ENCODE measurements at regions not wholly inside any gene's neighbourhood (a gene's known extent, or its start where the extent isn't known, plus 50 kb on each side); places are given as distances from the start of the nearest gene placed in this dataset.

- Histone ChIP-seq H3K27ac (ENCODE audit: low read length) (no peak overlapping the region), H3K36me3 (ENCODE audit: control insufficient read depth in 1 of 2, insufficient read depth in 2 of 2, low read length in 2 of 2) (no peaks in the 10 kb centered on the region), H3K4me1 (ENCODE audit: control insufficient read depth in 1 of 2, insufficient read depth in 2 of 2, low read length in 2 of 2) (peaks cover 0 to 27% of the 10 kb centered on the region in 2 donors), H3K27me3 (ENCODE audit: low read depth, low read length) (no peaks in the 10 kb centered on the region), H3K9me3 (ENCODE audit: control insufficient read depth in 1 of 2, low read length in 2 of 2) (no peaks in the 10 kb centered on the region), H3K4me3 (ENCODE audit: low read depth in 1 of 2, low read length in 2 of 2) (no peak overlapping the region)
Measured at GRCh38 chr12:19572920-19573558, 133.7 kb downstream of the AEBP2 start.

GRCh38 chr12:19573866-19574265 is 134.6 kb downstream of the AEBP2 start:
- no peak overlapping the region for H3K4me3 ChIP-seq (ENCODE audit: low read depth in 1 of 2, low read length in 2 of 2)
- H3K36me3 ChIP-seq (ENCODE audit: control insufficient read depth in 1 of 2, insufficient read depth in 2 of 2, low read length in 2 of 2): no peaks in the 10 kb centered on the region
- H3K27ac ChIP-seq (ENCODE audit: low read length): no peak overlapping the region
- H3K4me1 ChIP-seq (ENCODE audit: control insufficient read depth in 1 of 2, insufficient read depth in 2 of 2, low read length in 2 of 2): peaks cover 0 to 27% of the 10 kb centered on the region in 2 donors
- no peaks in the 10 kb centered on the region for H3K27me3 ChIP-seq (ENCODE audit: low read depth, low read length)
- no peaks in the 10 kb centered on the region for H3K9me3 ChIP-seq (ENCODE audit: control insufficient read depth in 1 of 2, low read length in 2 of 2)

DNA sequence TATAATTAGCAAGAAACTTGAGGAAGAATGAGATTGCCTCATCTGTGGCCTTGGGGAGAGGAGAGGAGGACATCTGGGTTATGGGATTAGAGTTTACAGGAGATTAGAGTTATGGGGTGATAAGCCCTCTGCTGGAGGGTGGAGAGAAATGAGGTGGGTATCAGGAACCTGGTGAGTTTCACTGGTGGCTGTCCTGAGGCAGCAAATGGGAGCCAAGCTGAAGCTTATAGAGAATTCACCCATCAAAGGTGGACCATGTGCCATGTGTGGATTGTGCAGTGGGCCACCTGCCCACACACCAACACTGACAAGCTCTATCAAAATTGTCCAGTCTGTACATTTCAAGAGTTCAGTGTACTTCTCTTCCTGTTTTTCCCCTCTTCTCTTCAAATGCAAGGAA is 135.3 kb downstream of the AEBP2 start:
- Histone ChIP-seq H3K9me3 (ENCODE audit: control insufficient read depth in 1 of 2, low read length in 2 of 2) (no peaks in the 10 kb centered on the region), H3K36me3 (ENCODE audit: control insufficient read depth in 1 of 2, insufficient read depth in 2 of 2, low read length in 2 of 2) (no peaks in the 10 kb centered on the region), H3K4me1 (ENCODE audit: control insufficient read depth in 1 of 2, insufficient read depth in 2 of 2, low read length in 2 of 2) (peaks cover 0 to 27% of the 10 kb centered on the region in 2 donors), H3K27ac (ENCODE audit: low read length) (no peak overlapping the region), H3K27me3 (ENCODE audit: low read depth, low read length) (no peaks in the 10 kb centered on the region), H3K4me3 (ENCODE audit: low read depth in 1 of 2, low read length in 2 of 2) (no peak overlapping the region)

DNA sequence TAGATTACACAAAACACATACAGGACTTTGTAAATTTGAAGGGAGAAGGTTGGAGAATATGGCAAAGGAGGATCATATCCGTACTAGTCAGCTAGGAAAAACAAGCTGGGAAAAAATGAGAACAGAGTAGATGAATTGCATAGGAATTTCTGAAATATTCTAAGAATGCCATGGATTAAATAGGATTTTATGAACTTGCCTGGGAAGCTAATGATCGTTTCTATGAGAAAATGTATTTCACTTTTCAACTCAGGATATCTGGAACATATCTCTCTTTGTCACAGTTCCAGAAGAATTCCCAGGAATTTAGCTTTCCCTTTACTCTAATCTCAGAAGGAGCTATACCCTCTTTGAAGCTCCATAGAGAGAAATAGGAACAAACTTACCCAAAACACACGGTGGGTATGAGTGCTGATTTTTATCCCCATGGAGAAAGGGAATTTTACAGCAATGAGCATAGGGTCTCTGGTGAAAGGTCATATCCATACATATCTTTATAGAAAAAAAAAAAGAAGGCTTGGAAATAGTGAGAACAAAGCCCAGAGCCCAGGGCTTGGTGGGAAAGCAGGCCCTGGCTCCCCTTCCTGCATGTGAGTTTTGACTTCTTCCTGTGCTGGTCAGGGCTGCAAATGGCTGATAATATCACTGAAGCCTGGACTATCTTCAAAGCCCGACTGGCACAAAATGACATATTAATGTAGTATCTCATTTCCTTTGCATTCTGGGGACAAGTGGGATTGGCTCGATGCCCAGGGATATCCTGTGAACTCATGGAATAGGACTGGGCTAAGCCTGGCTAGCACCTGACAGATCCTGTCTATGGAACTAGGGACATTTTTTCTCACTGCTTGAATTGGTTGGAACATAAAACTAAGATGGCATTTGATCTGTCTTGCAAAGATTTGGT is 136.3 kb downstream of the AEBP2 start:
- no peak overlapping the region for H3K4me3 ChIP-seq (ENCODE audit: low read depth in 1 of 2, low read length in 2 of 2)
- no peaks in the 10 kb centered on the region for H3K9me3 ChIP-seq (ENCODE audit: control insufficient read depth in 1 of 2, low read length in 2 of 2)
- H3K27me3 ChIP-seq (ENCODE audit: low read depth, low read length): no peaks in the 10 kb centered on the region
- H3K36me3 ChIP-seq (ENCODE audit: control insufficient read depth in 1 of 2, insufficient read depth in 2 of 2, low read length in 2 of 2): no peaks in the 10 kb centered on the region
- H3K27ac ChIP-seq (ENCODE audit: low read length): no peak overlapping the region
- peaks cover 0 to 27% of the 10 kb centered on the region in 2 donors for H3K4me1 ChIP-seq (ENCODE audit: control insufficient read depth in 1 of 2, insufficient read depth in 2 of 2, low read length in 2 of 2)

GRCh38 chr12:19576506-19577280 is 137.4 kb downstream of the AEBP2 start:
- Histone ChIP-seq H3K4me1 (ENCODE audit: control insufficient read depth in 1 of 2, insufficient read depth in 2 of 2, low read length in 2 of 2) (peaks cover 0 to 27% of the 10 kb centered on the region in 2 donors), H3K27me3 (ENCODE audit: low read depth, low read length) (no peaks in the 10 kb centered on the region), H3K36me3 (ENCODE audit: control insufficient read depth in 1 of 2, insufficient read depth in 2 of 2, low read length in 2 of 2) (no peaks in the 10 kb centered on the region), H3K4me3 (ENCODE audit: low read depth in 1 of 2, low read length in 2 of 2) (no peak overlapping the region), H3K9me3 (ENCODE audit: control insufficient read depth in 1 of 2, low read length in 2 of 2) (no peaks in the 10 kb centered on the region), H3K27ac (ENCODE audit: low read length) (no peak overlapping the region)

- H3K9me3 ChIP-seq (ENCODE audit: control insufficient read depth in 1 of 2, low read length in 2 of 2): no peaks in the 10 kb centered on the region
- no peak overlapping the region for H3K27ac ChIP-seq (ENCODE audit: low read length)
- no peak overlapping the region for H3K4me3 ChIP-seq (ENCODE audit: low read depth in 1 of 2, low read length in 2 of 2)
- H3K4me1 ChIP-seq (ENCODE audit: control insufficient read depth in 1 of 2, insufficient read depth in 2 of 2, low read length in 2 of 2): peaks cover 0 to 27% of the 10 kb centered on the region in 2 donors
- no peaks in the 10 kb centered on the region for H3K36me3 ChIP-seq (ENCODE audit: control insufficient read depth in 1 of 2, insufficient read depth in 2 of 2, low read length in 2 of 2)
- H3K27me3 ChIP-seq (ENCODE audit: low read depth, low read length): no peaks in the 10 kb centered on the region
Measured at GRCh38 chr12:19577281-19577530, 137.9 kb downstream of the AEBP2 start.

GRCh38 chr12:19584732-19585131 is 145.4 kb downstream of the AEBP2 start:
- H3K4me3 ChIP-seq (ENCODE audit: low read depth in 1 of 2, low read length in 2 of 2): no peak overlapping the region
- H3K27me3 ChIP-seq (ENCODE audit: low read depth, low read length): no peaks in the 10 kb centered on the region
- no peak overlapping the region for H3K27ac ChIP-seq (ENCODE audit: low read length)
- no peaks in the 10 kb centered on the region for H3K4me1 ChIP-seq (ENCODE audit: control insufficient read depth in 1 of 2, insufficient read depth in 2 of 2, low read length in 2 of 2)
- H3K9me3 ChIP-seq (ENCODE audit: control insufficient read depth in 1 of 2, low read length in 2 of 2): peaks cover 0 to 10% of the 10 kb centered on the region in 2 donors
- peaks cover 0 to 4% of the 10 kb centered on the region in 2 donors for H3K36me3 ChIP-seq (ENCODE audit: control insufficient read depth in 1 of 2, insufficient read depth in 2 of 2, low read length in 2 of 2)

DNA sequence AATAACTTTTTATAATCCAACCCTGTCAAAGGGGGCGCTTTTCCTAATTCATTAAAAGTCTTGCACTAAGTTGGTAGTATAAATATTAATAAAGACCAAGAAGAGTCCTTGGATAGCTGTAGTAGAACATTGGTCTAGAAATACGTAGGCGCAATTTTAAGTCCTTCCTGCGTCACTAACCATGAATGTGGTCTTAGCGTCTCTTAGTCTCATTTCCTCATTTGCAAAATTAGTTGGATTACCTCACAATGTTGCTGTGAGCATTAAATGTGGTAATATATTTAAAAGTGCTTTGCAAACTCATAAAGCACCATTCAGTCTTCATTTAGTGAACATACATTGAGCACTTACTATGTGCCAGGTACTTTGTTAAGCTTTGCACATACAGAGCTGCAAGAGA is 149.7 kb downstream of the AEBP2 start:
- no peak overlapping the region for H3K4me3 ChIP-seq (ENCODE audit: low read depth in 1 of 2, low read length in 2 of 2)
- no peak overlapping the region for H3K27ac ChIP-seq (ENCODE audit: low read length)
- H3K9me3 ChIP-seq (ENCODE audit: control insufficient read depth in 1 of 2, low read length in 2 of 2): no peaks in the 10 kb centered on the region
- no peaks in the 10 kb centered on the region for H3K27me3 ChIP-seq (ENCODE audit: low read depth, low read length)
- no peaks in the 10 kb centered on the region for H3K4me1 ChIP-seq (ENCODE audit: control insufficient read depth in 1 of 2, insufficient read depth in 2 of 2, low read length in 2 of 2)
- peaks cover 0 to 4% of the 10 kb centered on the region in 2 donors for H3K36me3 ChIP-seq (ENCODE audit: control insufficient read depth in 1 of 2, insufficient read depth in 2 of 2, low read length in 2 of 2)

GRCh38 chr12:19591951-19592350 is 152.7 kb downstream of the AEBP2 start:
- no peaks in the 10 kb centered on the region for H3K9me3 ChIP-seq (ENCODE audit: control insufficient read depth in 1 of 2, low read length in 2 of 2)
- no peaks in the 10 kb centered on the region for H3K27me3 ChIP-seq (ENCODE audit: low read depth, low read length)
- H3K27ac ChIP-seq (ENCODE audit: low read length): no peak overlapping the region
- no peaks in the 10 kb centered on the region for H3K36me3 ChIP-seq (ENCODE audit: control insufficient read depth in 1 of 2, insufficient read depth in 2 of 2, low read length in 2 of 2)
- H3K4me3 ChIP-seq (ENCODE audit: low read depth in 1 of 2, low read length in 2 of 2): no peak overlapping the region
- no peaks in the 10 kb centered on the region for H3K4me1 ChIP-seq (ENCODE audit: control insufficient read depth in 1 of 2, insufficient read depth in 2 of 2, low read length in 2 of 2)

GRCh38 chr12:19596434-19597166 is 157.3 kb downstream of the AEBP2 start:
- no peaks in the 10 kb centered on the region for H3K4me1 ChIP-seq (ENCODE audit: control insufficient read depth in 1 of 2, insufficient read depth in 2 of 2, low read length in 2 of 2)
- no peaks in the 10 kb centered on the region for H3K9me3 ChIP-seq (ENCODE audit: control insufficient read depth in 1 of 2, low read length in 2 of 2)
- no peaks in the 10 kb centered on the region for H3K27me3 ChIP-seq (ENCODE audit: low read depth, low read length)
- H3K27ac ChIP-seq (ENCODE audit: low read length): no peak overlapping the region
- H3K36me3 ChIP-seq (ENCODE audit: control insufficient read depth in 1 of 2, insufficient read depth in 2 of 2, low read length in 2 of 2): no peaks in the 10 kb centered on the region
- no peak overlapping the region for H3K4me3 ChIP-seq (ENCODE audit: low read depth in 1 of 2, low read length in 2 of 2)

All from muscle layer of duodenum (tissue), 2 donors.